ENCODE measurements at regions not wholly inside any gene's neighbourhood (a gene's known extent, or its start where the extent isn't known, plus 50 kb on each side); places are given as distances from the start of the nearest gene placed in this dataset.

DNA sequence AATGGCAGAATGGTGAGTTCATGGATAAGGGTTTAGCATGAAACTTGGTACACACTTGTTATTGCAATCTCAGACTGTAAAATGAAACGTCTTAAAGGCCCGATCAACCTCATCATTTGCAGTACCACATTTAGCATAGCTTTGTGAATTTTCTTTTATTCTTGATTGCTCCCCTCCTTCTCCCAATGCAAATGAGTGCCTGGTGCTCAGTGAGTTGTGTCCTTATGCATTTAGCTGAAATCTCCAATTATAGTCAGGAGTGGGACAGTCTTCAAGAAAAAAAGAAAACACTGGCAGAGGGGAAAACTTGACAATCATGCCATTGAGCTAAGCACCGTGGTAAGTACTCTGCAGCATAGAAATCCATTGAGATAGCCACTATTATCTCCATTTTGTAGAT is 161.0 kb upstream of the HMCN1 start:
- Histone ChIP-seq H3K9me3 (no peaks in the 10 kb centered on the region), H3K4me3 (ENCODE audit: low read depth in 1 of 2, low read length in 1 of 2) (no peak overlapping the region), H3K27ac (peak overlapping the region; percentile 71), H3K36me3 (no peaks in the 10 kb centered on the region), H3K27me3 (no peaks in the 10 kb centered on the region), H3K4me1 (ENCODE audit: control insufficient read depth in 1 of 2, insufficient read depth in 1 of 2, low read depth in 1 of 2, low read length in 1 of 2) (peaks cover 37% of the 10 kb centered on the region in 2 experiments)
- TF ChIP-seq, protein P1, sequence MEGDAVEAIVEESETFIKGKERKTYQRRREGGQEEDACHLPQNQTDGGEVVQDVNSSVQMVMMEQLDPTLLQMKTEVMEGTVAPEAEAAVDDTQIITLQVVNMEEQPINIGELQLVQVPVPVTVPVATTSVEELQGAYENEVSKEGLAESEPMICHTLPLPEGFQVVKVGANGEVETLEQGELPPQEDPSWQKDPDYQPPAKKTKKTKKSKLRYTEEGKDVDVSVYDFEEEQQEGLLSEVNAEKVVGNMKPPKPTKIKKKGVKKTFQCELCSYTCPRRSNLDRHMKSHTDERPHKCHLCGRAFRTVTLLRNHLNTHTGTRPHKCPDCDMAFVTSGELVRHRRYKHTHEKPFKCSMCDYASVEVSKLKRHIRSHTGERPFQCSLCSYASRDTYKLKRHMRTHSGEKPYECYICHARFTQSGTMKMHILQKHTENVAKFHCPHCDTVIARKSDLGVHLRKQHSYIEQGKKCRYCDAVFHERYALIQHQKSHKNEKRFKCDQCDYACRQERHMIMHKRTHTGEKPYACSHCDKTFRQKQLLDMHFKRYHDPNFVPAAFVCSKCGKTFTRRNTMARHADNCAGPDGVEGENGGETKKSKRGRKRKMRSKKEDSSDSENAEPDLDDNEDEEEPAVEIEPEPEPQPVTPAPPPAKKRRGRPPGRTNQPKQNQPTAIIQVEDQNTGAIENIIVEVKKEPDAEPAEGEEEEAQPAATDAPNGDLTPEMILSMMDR (IDR thresholded peaks at IDR 0.05): no peak

DNA sequence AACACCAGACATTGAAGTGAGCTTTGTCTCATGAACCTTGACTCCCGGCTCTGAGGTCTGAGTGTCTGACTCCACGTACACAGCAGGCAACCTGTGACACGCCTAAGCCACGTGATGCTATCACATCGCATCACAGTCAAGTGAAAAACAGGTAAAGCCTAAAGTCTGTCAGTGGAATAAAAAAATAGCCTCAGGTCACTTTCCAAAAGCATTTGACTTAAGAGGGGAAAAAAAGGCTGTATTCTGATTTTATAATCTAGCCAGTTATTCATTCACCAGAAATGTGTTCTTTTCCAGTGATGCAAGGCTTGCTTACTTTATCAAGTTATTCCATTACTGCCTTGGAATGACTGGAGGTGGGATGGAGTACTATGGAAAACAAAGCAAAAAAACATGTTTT is 163.2 kb upstream of the HMCN1 start:
- H3K36me3 ChIP-seq: no peaks in the 10 kb centered on the region
- no peaks in the 10 kb centered on the region for H3K27me3 ChIP-seq
- peaks cover 59% of the 10 kb centered on the region in 2 experiments for H3K4me1 ChIP-seq (ENCODE audit: control insufficient read depth in 1 of 2, insufficient read depth in 1 of 2, low read depth in 1 of 2, low read length in 1 of 2)
- H3K4me3 ChIP-seq (ENCODE audit: low read depth in 1 of 2, low read length in 1 of 2): no peak overlapping the region
- no peak overlapping the region for H3K27ac ChIP-seq
- no peaks in the 10 kb centered on the region for H3K9me3 ChIP-seq
- TF ChIP-seq, protein P1 (IDR thresholded peaks at IDR 0.05): no peak

DNA sequence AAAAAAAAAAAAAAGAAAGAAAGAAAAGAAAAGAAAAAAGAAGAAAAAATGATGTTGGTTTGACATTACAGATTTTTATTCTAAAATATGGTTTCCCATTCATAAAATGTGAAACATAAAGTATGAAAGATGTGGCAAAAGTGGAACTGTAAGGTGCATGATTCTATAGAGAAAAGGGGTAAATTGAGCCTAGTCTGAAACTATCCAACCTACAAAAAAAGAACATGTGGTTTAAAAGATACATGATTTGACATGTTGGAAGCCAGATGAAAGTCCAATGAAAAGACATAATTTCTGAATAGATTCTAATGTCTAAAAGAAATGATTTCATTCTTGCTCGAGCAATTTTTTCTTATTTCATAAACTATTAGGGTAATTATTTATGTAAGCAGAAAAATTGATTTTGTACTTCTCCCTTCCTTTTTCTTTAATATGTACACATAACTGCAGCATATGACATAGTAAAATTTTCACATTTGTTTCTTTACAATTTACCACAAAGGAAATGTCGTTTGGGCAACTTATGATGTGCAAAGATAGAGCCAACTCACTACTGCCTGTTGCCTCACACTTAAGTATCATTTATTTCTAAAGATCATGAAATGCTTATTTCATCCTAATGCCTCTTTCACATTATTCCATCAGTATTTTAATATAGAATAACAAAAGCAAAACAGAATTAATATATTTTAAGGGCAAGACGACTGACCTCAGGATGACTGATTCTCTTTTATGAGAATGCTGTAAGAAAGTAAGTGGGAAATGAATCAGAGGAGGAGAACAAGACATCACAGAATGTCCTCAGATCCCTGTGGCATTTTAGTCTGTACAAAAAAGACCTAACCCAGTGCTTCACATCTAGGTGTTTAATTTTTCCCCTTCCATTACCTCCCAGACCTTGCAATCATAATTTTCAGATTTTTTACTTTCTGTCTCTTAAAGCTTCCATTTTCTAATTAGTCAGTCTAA is 165.8 kb upstream of the HMCN1 start:
- Histone ChIP-seq H3K4me1 (ENCODE audit: control insufficient read depth in 1 of 2, insufficient read depth in 1 of 2, low read depth in 1 of 2, low read length in 1 of 2) (peaks cover 46 to 48% of the 10 kb centered on the region in 2 experiments), H3K36me3 (no peaks in the 10 kb centered on the region), H3K9me3 (no peaks in the 10 kb centered on the region), H3K4me3 (ENCODE audit: low read depth in 1 of 2, low read length in 1 of 2) (peak overlapping the region in 1 of 2 experiments; percentile 17), H3K27ac (peak overlapping the region; percentile 81), H3K27me3 (no peaks in the 10 kb centered on the region)
- TF ChIP-seq, protein P1 (IDR thresholded peaks at IDR 0.05): no peak

DNA sequence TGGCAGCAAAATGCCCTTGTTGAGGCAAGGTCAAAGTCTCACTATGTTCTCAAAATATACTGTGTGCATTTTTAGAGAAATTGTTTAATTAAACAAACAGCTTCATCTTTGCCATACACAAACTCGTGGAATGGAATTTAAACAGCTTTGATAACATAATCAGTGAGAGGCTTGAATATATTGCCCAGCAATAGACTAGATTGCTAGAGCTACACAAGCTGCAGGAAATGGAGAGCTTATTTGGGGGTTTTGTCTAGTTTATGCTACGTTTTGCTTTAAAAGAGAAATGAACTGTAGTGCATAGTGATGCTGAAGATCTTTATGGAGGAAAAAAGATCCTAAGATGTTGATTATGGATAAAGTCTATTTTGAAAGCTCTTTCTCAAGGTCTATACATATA is 166.8 kb upstream of the HMCN1 start:
- H3K27ac ChIP-seq: peak overlapping the region; percentile 81
- no peaks in the 10 kb centered on the region for H3K9me3 ChIP-seq
- no peaks in the 10 kb centered on the region for H3K27me3 ChIP-seq
- no peak overlapping the region for H3K4me3 ChIP-seq (ENCODE audit: low read depth in 1 of 2, low read length in 1 of 2)
- TF ChIP-seq, protein P1 (IDR thresholded peaks at IDR 0.05): no peak
- peaks cover 40 to 41% of the 10 kb centered on the region in 2 experiments for H3K4me1 ChIP-seq (ENCODE audit: control insufficient read depth in 1 of 2, insufficient read depth in 1 of 2, low read depth in 1 of 2, low read length in 1 of 2)
- H3K36me3 ChIP-seq: no peaks in the 10 kb centered on the region

DNA sequence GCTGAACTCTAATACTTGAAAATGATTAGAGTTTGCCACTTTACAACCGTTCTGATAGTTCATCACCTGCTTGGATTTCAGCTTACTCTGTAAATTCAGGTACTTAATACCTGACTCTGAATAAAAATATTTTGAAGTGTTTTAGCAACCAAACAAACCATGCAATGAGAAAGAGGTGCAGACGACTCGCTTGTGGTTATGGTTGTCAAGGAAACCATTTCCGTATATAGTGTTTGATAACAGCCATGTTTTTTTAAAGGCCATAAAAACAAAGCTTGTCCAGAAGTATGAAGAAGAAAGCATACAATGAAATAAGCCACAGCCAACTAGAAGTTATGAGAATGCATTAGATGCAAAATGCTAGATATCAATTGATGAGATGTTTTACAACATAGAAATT is 167.2 kb upstream of the HMCN1 start:
- H3K4me1 ChIP-seq (ENCODE audit: control insufficient read depth in 1 of 2, insufficient read depth in 1 of 2, low read depth in 1 of 2, low read length in 1 of 2): peaks cover 40 to 42% of the 10 kb centered on the region in 2 experiments
- no peaks in the 10 kb centered on the region for H3K36me3 ChIP-seq
- H3K4me3 ChIP-seq (ENCODE audit: low read depth in 1 of 2, low read length in 1 of 2): no peak overlapping the region
- peak overlapping the region; percentile 81 for H3K27ac ChIP-seq
- TF ChIP-seq, protein P1 (IDR thresholded peaks at IDR 0.05): no peak
- no peaks in the 10 kb centered on the region for H3K27me3 ChIP-seq
- H3K9me3 ChIP-seq: no peaks in the 10 kb centered on the region
